Bone marrow (tissue), 2 donors: ENCODE measurements at regions not wholly inside any gene's neighbourhood (a gene's known extent, or its start where the extent isn't known, plus 50 kb on each side); places are given as distances from the start of the nearest gene placed in this dataset.

Experiments
- DNase-seq, 2 donors: peaks; one replicate each; lab custom pipeline; 2025; lab: John Stamatoyannopoulos, UW

DNA sequence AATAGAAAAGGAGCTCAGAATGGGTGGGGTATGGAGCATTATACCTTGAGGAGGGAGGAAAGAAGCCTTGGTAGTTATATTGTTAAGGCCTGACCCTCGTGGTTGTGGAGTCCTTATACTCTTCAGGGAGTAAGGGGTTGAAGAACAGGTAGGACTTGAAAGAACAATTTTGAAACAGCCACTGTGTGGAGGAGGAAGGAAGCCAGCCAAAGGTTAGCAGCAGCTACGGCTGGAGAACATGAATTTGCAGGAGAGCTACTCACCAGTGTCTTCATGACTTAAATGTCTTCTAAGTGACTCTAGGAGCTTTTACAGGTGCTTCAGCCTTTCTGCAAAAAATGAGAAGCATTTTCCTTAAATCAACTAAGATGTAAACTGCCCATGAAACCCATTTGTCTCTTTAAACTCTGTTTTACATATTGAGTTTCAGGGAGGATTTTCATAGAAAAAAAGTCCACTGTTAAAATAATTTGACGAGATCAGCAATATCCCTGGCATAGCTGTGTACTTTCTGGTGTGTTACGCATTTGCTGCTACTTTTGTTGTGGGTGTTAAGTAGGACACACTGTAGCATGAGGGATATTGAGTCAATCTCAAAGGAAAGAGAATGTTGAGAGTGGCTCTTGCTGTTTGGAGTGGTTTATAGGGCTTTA is 110.6 kb upstream of the ELL2 start:
- no peak for DNase-seq

GRCh38 chr5:96070622-96071225 is 109.1 kb upstream of the ELL2 start:
- no peak for DNase-seq

GRCh38 chr5:96067894-96068614 is 106.4 kb upstream of the ELL2 start:
- no peak for DNase-seq

DNA sequence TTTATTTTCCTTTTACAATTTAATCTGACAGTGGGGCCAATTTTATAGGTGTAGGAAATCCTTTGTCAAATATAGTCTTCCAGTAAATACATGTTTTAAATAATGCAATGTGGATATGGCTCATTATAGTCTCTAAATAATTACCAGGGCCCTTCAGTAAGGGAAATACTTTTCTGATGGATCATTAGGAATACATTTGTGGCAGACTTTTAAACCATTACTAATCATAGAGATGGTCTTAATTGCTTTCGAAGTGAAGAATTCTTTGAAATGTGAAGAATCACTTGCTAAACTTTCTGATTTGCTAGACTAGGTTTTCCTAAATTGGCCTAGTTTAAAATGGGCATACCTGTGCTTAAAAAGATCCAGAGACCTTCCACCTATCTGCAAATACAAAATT is 105.6 kb upstream of the ELL2 start:
- no peak for DNase-seq

DNA sequence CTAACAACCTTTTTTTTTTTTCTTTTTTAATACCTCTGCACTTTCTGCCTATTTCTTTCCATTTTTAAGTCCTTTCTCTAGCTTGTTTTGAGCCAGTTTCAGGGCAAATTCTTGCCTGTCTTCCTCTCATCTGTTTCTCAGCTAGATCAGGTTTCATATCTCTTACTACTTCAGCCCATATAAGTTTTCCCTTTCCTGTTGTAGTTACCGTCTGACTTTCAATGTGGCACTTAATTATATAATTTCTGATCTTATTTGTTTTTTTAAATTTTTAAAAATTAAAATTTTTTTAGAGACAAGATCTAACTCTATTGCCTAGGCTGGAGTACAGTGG is 104.7 kb upstream of the ELL2 start:
- DNase-seq: no peak

GRCh38 chr5:96065685-96066385 is 104.2 kb upstream of the ELL2 start:
- no peak for DNase-seq

DNA sequence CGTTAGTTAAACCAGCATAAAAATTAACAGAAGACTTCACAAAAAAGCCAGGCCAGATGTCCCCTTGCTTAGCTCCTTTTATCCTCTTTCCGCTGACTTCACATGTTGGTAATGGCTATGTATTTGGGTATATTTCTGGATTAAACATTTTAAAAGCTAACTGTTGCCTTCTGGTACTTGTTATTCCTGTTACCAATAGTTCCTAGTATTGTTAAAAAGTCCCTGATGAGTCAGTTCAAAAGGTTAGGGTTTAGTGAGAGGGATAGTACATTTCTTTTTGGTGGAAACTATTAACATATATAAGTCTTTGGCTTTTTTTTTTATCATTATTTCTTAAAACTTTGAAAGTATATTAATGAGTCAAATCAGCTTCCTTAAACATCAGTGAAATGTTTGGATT is 103.2 kb upstream of the ELL2 start:
- no peak for DNase-seq

GRCh38 chr5:96062836-96063235 is 101.2 kb upstream of the ELL2 start:
- no peak for DNase-seq

- no peak for DNase-seq
Observed at GRCh38 chr5:96058084-96058483, 96.4 kb upstream of the ELL2 start.

DNA sequence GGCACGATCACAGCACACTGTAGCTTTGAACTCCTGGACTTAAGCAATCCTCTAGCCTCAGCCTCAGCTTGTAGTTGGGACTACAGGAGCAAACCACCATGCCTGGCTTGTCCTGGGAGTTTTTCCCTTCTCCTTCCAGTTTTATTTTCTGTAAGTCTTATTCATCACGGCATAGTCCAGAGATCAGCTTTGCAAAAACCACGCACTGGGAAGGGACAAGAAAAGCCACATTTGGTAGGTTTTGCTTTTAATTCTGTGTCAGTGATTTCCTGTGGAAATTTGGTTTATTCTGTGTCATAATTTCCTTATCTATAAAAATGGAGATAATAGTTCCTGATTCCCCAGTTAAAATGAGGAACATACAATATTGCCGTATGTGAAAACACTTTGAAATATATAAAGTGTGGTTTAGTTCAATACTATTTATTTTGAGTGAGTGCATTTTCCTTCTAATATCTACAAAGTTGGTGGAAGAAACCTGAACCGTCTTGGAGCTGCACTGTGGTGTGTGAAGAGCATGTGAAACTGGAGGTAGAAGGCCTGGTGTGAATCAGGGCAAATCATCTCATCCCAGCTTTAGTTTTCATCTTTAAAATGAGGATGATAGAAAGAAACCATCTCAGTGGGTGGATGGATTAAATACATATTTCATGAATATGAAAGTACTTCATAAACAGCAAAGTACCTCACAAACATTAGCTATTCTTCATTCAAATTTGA is 92.8 kb upstream of the ELL2 start:
- DNase-seq: no peak

DNA sequence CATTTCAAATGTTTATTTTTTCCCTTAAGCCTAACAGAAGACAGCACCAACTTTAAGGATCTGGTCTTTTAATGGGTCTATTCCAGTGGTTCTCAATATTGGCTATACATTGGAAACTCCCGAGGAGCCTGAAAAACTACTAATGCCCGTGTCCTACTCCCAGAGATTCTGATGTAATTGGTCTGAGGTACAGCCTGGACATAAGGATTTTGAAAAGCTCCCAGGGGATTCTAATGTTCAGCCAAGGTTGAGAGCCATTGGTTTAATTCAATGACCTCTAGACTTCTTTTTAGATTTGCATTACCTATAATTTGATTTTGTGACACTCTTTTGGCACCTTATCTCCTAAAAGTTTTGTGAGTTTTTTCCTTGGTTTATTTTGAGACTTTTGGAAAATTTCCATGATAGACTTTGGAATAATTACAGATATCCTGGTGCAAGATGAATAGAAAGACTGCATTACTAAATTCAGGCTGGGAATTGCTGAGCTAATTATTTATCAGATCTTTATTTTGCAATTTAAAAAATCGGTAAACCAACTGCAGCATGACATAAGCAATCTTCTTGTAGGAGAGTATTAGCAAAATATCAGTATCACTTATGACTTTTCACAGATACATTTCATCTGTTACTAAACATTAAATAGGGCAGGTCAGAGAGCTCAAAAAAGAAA is 91.5 kb upstream of the ELL2 start:
- DNase-seq: no peak

GRCh38 chr5:96052374-96052773 is 90.7 kb upstream of the ELL2 start:
- no peak for DNase-seq

DNA sequence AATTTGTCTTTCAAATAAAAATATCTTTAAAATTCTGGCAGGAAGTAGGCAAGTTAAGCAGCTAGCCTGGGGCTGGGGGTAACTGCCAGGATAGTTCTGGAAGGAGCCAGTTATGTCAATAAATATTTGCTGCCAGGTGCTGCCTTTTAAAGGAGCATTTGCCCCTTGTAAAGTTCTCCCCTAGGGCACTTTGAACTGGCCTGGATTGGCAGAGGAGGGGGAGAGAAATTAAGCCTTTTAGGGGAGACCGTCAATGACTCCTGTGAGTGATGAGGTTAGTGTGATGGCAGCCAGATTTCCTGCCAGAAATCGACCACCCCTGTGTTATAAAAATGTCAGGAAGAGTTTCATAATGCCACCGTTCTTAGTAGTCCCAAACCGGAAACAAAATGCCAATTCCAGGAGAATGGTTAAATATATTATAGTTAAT is 89.8 kb upstream of the ELL2 start:
- no peak for DNase-seq

DNA sequence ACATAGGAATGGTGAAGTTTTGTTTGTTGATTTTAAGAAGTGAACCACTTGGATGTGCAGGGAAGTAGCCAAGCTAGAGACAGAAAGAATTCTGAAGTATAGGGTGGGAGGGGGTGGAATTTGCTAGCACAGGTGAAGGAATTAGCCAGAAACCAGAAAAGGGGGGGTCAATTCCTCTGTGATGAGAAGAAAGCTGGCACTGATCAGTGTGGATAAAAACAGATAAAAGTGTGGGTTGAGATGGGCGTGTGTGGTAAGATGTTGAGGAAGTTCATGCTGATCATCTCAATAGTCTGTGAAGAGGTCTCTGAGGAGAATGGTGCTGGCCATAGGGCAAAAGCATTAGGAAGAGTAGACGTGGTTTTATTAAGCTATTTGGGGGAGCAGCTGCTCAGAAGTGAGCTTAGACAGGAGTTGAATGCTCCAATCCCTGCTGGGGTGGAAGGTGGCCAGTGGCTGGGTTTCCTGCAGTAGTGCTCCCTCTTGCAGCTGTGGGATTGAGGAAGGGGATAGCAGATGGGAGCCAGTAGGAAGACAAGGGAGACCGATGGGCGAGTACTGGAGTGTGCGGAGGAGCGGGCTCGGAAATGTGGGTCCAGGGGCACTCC is 88.7 kb upstream of the ELL2 start:
- DNase-seq: no peak

- DNase-seq: no peak
Observed at GRCh38 chr5:96049398-96050272, 88.0 kb upstream of the ELL2 start.

- DNase-seq: no peak
Observed at GRCh38 chr5:96048763-96049162, 87.1 kb upstream of the ELL2 start.

GRCh38 chr5:96045888-96046287 is 84.2 kb upstream of the ELL2 start:
- DNase-seq: no peak

DNA sequence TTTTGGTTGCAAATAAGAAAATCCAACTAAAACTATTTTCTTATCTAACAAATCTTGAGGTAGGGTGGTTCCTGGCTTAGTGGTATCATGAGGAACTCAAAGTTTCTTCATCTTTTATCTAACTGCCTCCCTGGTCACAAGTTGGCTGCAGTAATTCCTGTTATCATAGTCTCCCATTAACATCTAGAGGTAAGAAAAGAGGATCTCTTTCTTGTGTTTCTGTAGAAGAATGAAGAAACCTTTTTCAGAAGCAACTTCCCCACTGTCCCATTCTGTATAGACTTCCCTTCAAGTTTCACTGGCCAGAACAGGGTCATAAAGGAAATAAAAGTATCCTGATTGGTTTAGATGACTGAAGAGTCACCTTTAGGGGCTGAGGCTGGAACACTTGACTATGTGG is 81.8 kb upstream of the ELL2 start:
- no peak for DNase-seq

- no peak for DNase-seq
Observed at GRCh38 chr5:96037128-96037527, 75.5 kb upstream of the ELL2 start.

- DNase-seq: no peak
Observed at GRCh38 chr5:96036301-96036700, 74.7 kb upstream of the ELL2 start.
